Suprapubic skin (tissue), 4 donors: ENCODE measurements at regions not wholly inside any gene's neighbourhood (a gene's known extent, or its start where the extent isn't known, plus 50 kb on each side); places are given as distances from the start of the nearest gene placed in this dataset.

Experiments
- DNase-seq, 2 donors: peaks; one replicate each; pipeline ENCODE4 v3.0.0-alpha.2; 2019; ENCODE audit warnings: low spot score in 2 of 2
- H3K27ac ChIP-seq: fragments of 200-600 bp; sonication (generic); one replicate; pipeline ENCODE4 v1.5.1; 2019
- H3K27me3 ChIP-seq: fragments of 200-600 bp; sonication (generic); one replicate; pipeline ENCODE4 v1.5.1; 2019
- H3K36me3 ChIP-seq: fragments of 200-600 bp; sonication (generic); one replicate; pipeline ENCODE4 v1.5.1; 2019
- H3K4me1 ChIP-seq: fragments of 200-600 bp; sonication (generic); one replicate; pipeline ENCODE4 v1.5.1; 2019
- H3K4me3 ChIP-seq: fragments of 200-600 bp; sonication (generic); one replicate; pipeline ENCODE4 v1.5.1; 2019; ENCODE audit warnings: mild to moderate bottlenecking
- H3K9me3 ChIP-seq: fragments of 200-600 bp; sonication (generic); one replicate; pipeline ENCODE4 v1.5.1; 2019
- EP300 ChIP-seq: sonication (generic); formaldehyde crosslinking; IDR thresholded peaks from one replicate; pipeline ENCODE4 v1.6.1; 2017; ENCODE audit warnings: antibody characterized with exemption
- POLR2A ChIP-seq, 2 donors: fragments of 450-650 bp; IDR thresholded peaks; one replicate each; pipeline ENCODE4 v1.6.1; 2017; ENCODE audit warnings: antibody characterized with exemption in 2 of 2, mild to moderate bottlenecking in 2 of 2, moderate library complexity in 2 of 2
- POLR2AphosphoS5 ChIP-seq, 3 donors: sonication (generic); formaldehyde crosslinking; IDR thresholded peaks; one replicate each; pipeline ENCODE4 v1.6.1; 2017; ENCODE audit warnings: antibody characterized with exemption in 3 of 3
- WGBS: methylation state at CpG from one replicate; pipeline ENCODE4 v1.1.5; 2018; 5-methylcytosine and 5-hydroxymethylcytosine counted together
- TF ChIP-seq, protein P1 (sequence below), 2 donors: fragments of 200-600 bp in 1 of 2; fragments of 450-650 bp in 1 of 2; sonication (generic) in 1 of 2; IDR thresholded peaks; one replicate each; pipeline ENCODE4 v1.5.1; 2016 to 2019; ENCODE audit warnings: antibody characterized with exemption in 2 of 2, mild to moderate bottlenecking in 1 of 2, moderate library complexity in 1 of 2

DNA sequence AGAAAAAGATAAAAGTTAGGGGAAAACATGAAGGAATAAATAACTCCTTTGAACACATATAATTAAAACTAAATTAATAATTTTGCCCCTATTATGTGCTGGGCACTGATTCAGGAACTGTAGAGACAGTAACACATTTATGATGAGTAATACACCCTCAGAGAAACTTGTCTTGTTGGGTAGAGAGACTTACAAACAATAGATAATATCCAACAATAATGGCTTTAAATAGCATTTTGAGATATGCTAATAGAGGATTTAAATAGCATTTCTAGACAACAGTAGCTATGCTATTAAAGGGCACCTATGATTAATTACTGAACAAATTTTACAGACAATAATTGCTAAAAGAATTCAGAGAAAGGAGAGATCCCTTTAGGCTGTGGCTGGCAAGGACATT is 455.5 kb downstream of the NUF2 start:
- no peak overlapping the region for H3K4me3 ChIP-seq
- TF ChIP-seq, protein P1, sequence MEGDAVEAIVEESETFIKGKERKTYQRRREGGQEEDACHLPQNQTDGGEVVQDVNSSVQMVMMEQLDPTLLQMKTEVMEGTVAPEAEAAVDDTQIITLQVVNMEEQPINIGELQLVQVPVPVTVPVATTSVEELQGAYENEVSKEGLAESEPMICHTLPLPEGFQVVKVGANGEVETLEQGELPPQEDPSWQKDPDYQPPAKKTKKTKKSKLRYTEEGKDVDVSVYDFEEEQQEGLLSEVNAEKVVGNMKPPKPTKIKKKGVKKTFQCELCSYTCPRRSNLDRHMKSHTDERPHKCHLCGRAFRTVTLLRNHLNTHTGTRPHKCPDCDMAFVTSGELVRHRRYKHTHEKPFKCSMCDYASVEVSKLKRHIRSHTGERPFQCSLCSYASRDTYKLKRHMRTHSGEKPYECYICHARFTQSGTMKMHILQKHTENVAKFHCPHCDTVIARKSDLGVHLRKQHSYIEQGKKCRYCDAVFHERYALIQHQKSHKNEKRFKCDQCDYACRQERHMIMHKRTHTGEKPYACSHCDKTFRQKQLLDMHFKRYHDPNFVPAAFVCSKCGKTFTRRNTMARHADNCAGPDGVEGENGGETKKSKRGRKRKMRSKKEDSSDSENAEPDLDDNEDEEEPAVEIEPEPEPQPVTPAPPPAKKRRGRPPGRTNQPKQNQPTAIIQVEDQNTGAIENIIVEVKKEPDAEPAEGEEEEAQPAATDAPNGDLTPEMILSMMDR (IDR thresholded peaks at IDR 0.05) = no peak
- TF ChIP-seq EP300 (no peak), POLR2AphosphoS5 (IDR thresholded peaks at IDR 0.05) (no peak), POLR2A (IDR thresholded peaks at IDR 0.05) (no peak)
- H3K36me3 ChIP-seq = no peaks in the 10 kb centered on the region
- no peak overlapping the region for H3K27ac ChIP-seq
- H3K4me1 ChIP-seq = no peaks in the 10 kb centered on the region
- no peaks in the 10 kb centered on the region for H3K27me3 ChIP-seq
- H3K9me3 ChIP-seq = peaks cover 12% of the 10 kb centered on the region
- no peak for DNase-seq

DNA sequence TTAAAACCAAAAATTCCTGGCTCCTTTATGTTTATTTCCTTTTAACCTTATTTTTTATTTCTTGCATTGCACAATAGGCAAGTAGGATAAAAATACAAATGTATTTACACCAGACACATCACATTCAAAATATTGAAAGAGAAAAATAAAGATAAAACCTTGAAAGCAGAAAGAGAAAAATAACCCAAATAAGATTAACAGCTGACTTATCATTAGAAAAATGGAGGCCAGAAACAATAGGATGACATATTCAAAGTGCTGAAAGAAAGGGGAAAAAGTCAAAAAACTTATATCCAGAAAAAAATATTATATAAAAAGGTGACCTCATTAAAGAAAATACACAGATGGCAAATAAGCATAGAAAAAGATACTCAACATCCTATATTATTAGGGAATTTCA is 459.4 kb downstream of the NUF2 start:
- no peak for TF ChIP-seq EP300
- no peak for TF ChIP-seq POLR2AphosphoS5 (IDR thresholded peaks at IDR 0.05)
- no peak for TF ChIP-seq POLR2A (IDR thresholded peaks at IDR 0.05)
- TF ChIP-seq, protein P1 (IDR thresholded peaks at IDR 0.05) = no peak
- Histone ChIP-seq H3K27ac (no peak overlapping the region), H3K4me3 (no peak overlapping the region), H3K9me3 (peaks cover 12% of the 10 kb centered on the region), H3K36me3 (no peaks in the 10 kb centered on the region), H3K27me3 (no peaks in the 10 kb centered on the region), H3K4me1 (no peaks in the 10 kb centered on the region)
- DNase-seq = no peak

DNA sequence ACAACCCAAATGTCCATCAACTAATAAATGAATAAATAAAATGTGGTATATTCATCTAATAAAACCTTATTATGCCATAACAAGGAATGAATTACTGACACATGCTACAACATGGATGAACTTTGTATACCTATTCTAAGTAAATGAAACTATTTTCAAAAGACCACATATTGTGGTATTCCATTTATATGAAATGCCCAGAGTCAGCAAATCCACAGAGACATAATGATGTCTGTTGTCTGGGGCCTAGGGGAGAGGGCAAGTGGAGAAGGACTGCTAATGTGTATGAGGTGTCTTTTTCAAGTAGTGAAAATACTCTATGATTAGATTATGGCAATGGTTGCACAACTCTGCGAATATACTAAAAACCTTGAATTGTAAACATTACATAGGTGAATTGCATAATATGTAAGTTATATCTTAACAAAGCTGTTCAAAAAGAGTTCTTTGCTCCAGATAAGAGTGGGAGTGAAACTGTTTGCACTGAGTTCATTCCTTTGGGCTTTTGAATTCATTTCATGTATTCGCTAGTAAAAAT is 464.2 kb downstream of the NUF2 start:
- 79% methylated on average over 2 of the region's 2 CpGs for WGBS
- no peak for TF ChIP-seq POLR2AphosphoS5 (IDR thresholded peaks at IDR 0.05)
- no peak for TF ChIP-seq POLR2A (IDR thresholded peaks at IDR 0.05)
- TF ChIP-seq, protein P1 (IDR thresholded peaks at IDR 0.05) = no peak
- no peak for TF ChIP-seq EP300
- Histone ChIP-seq H3K27me3 (no peaks in the 10 kb centered on the region), H3K4me1 (no peaks in the 10 kb centered on the region), H3K4me3 (no peak overlapping the region), H3K36me3 (no peaks in the 10 kb centered on the region), H3K9me3 (peaks cover 6% of the 10 kb centered on the region), H3K27ac (no peak overlapping the region)
- DNase-seq = no peak

DNA sequence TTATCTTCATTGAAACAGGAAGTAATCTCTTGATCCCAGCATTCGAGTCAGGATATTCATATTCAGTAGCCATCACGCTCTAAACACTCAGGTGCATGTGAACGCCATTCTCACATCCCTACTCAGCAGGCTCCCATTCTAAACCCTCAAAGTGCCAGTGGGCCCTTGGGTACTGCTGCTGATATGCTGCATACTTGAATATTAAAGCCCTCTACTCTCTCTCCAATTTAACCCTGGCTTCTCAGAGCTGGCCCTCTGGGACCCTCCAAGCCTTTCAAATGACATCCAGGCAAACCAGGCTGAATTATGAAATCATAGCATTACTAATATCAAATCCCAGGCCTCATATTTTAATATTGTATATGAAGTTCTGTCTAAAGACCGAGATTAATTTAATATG is 468.2 kb downstream of the NUF2 start:
- Histone ChIP-seq H3K4me3 (no peak overlapping the region), H3K4me1 (no peaks in the 10 kb centered on the region), H3K9me3 (no peaks in the 10 kb centered on the region), H3K27ac (no peak overlapping the region), H3K36me3 (no peaks in the 10 kb centered on the region), H3K27me3 (no peaks in the 10 kb centered on the region)
- TF ChIP-seq POLR2A (IDR thresholded peaks at IDR 0.05) = no peak
- no peak for DNase-seq
- 90% methylated on average over 4 of the region's 4 CpGs for WGBS

DNA sequence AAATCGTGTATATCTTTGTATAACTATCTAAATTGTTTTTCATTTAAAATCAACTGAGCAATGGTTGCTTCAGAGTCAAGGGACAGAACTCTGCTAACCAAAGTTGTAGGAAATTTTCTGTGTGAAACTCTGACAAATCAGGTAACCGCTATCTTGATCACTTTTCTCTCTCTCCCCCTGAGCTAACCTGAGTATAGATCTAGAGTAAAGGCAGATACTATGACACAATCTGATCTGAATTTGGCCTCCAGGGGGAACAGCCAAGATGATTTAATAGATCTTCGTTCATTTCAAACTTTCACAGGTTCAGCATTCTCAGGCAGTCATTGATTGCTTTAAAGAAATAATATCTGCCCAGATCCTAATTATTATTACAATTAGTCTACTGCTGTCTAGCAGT is 472.8 kb downstream of the NUF2 start:
- no peaks in the 10 kb centered on the region for H3K4me1 ChIP-seq
- no peaks in the 10 kb centered on the region for H3K27me3 ChIP-seq
- WGBS = 40% methylated on average over 3 of the region's 3 CpGs
- H3K4me3 ChIP-seq = no peak overlapping the region
- no peaks in the 10 kb centered on the region for H3K9me3 ChIP-seq
- no peak for TF ChIP-seq POLR2AphosphoS5 (IDR thresholded peaks at IDR 0.05)
- TF ChIP-seq, protein P1 (IDR thresholded peaks at IDR 0.05) = no peak
- no peak for TF ChIP-seq POLR2A (IDR thresholded peaks at IDR 0.05)
- TF ChIP-seq EP300 = no peak
- no peak overlapping the region for H3K27ac ChIP-seq
- no peaks in the 10 kb centered on the region for H3K36me3 ChIP-seq
- no peak for DNase-seq

DNA sequence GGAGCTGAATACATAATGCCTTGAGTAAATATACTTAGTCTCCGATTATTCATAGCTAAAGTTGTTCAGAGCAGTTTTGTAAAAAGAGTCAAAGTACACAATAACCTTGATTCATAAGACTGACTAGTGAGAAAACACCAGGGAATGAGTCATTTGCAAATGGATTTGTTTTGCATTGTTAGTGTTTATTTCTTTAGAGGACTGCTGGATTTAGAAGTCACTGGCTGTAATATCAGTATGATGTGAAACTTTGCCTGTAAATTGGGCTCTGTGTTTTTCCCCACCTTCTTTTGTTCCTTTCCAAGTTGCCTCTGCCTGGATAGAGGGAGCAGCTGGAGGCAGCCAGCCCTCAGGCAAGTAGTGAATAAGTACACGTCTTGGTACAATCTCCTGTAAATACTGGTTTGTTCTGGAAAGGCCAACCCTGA is 474.7 kb downstream of the NUF2 start:
- DNase-seq = no peak
- WGBS = 24% methylated on average over 2 of the region's 2 CpGs
- Histone ChIP-seq H3K27ac (no peak overlapping the region), H3K4me3 (no peak overlapping the region), H3K4me1 (no peaks in the 10 kb centered on the region), H3K9me3 (no peaks in the 10 kb centered on the region), H3K36me3 (no peaks in the 10 kb centered on the region), H3K27me3 (no peaks in the 10 kb centered on the region)
- TF ChIP-seq EP300 (no peak), POLR2A (IDR thresholded peaks at IDR 0.05) (no peak), POLR2AphosphoS5 (IDR thresholded peaks at IDR 0.05) (no peak)
- TF ChIP-seq, protein P1 (IDR thresholded peaks at IDR 0.05) = no peak
